ENCODE measurements at regions not wholly inside any gene's neighbourhood (a gene's known extent, or its start where the extent isn't known, plus 50 kb on each side); places are given as distances from the start of the nearest gene placed in this dataset.
"Not testable (repeated sequence)": the region's sequence is repeated elsewhere in the genome, so short reads cannot be mapped to it uniquely, and the experiment has no call there.

DNA sequence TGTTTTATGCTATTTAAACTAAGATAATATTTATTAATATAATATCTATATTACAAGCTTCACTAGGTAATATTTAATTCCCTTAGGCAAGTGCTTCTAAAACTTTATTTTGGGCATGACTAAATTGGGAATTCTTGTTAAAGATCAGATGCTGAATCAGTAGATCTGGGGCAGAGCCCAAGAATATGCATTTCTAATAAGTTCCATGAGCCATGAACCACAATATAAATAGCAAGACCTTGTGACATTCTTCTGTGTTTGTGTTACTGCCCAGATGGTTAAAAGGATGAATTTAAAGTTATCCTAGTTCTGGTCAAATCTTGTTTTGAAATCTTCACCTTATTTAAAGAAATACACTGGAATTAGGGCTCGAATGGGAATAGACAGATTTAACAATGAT is 258.4 kb upstream of the CACNA2D1 start:
- no peak for DNase-seq

- no peak for DNase-seq
Measured at GRCh38 chr7:82700741-82701140, 257.2 kb upstream of the CACNA2D1 start.

- DNase-seq = no peak
Measured at GRCh38 chr7:82699773-82700186, 256.2 kb upstream of the CACNA2D1 start.

DNA sequence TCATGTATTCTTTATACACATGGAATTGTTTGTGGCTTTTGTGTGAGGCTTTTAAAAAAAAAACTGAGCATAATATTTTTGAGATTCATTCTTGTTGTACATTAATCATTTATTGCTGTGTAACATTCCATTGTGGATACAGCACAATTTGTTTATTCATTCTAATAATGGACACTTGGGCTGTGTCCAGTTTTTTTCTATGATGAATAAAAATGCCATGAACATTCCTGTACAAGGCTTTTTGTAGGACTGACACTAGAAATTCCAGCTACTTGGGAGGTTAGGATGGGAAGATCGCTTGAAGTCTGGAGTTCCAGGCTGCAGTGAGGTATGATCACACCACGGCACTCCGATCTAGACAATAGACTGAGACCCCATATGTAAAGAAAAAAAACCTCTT is 254.3 kb upstream of the CACNA2D1 start:
- no peak for DNase-seq

- no peak for DNase-seq
Measured at GRCh38 chr7:82696631-82697030, 253.1 kb upstream of the CACNA2D1 start.

GRCh38 chr7:82694022-82694421 is 250.4 kb upstream of the CACNA2D1 start:
- no peak for DNase-seq

- DNase-seq = no peak
Measured at GRCh38 chr7:82690929-82691328, 247.4 kb upstream of the CACNA2D1 start.

GRCh38 chr7:82685214-82685613 is 241.6 kb upstream of the CACNA2D1 start:
- DNase-seq = no peak

DNA sequence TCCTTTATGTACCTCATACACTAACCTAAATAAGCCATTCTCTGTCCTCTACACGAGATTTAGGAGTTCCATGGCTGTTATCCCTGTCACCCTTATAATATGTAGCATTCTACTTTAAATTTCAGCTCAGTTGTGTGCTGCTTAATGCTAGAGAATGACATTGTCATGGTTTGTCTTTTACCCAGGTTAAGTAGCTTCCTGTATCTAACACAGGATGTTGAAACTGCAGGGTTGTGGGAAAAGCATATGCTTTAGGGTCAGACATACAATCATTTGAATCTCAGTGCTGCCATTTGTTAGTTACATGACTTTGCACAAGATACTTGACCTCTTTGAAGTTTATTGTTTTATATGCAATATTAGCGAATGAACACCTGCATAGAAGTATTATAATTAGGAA is 235.1 kb upstream of the CACNA2D1 start:
- no peak for DNase-seq

DNA sequence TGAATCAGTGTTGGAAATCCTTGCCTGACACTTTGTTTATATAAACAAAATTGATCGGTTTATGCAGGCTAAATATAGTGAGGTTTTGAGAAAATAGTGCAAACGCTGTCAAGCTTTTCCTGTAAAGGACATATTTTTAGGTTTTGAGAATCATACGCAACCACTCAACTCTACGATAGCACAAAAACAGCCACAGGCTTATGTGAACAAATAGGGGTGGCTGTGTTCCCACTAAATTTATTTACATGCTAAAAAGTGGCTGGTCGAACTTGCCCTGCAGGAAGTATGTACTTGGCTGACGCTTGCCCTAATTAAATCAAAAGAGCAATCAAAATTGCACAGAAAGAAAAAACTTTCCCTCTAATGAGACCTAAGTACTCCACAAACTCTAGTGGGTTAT is 234.7 kb upstream of the CACNA2D1 start:
- DNase-seq = no peak

GRCh38 chr7:82677493-82677892 is 233.9 kb upstream of the CACNA2D1 start:
- no peak for DNase-seq

DNA sequence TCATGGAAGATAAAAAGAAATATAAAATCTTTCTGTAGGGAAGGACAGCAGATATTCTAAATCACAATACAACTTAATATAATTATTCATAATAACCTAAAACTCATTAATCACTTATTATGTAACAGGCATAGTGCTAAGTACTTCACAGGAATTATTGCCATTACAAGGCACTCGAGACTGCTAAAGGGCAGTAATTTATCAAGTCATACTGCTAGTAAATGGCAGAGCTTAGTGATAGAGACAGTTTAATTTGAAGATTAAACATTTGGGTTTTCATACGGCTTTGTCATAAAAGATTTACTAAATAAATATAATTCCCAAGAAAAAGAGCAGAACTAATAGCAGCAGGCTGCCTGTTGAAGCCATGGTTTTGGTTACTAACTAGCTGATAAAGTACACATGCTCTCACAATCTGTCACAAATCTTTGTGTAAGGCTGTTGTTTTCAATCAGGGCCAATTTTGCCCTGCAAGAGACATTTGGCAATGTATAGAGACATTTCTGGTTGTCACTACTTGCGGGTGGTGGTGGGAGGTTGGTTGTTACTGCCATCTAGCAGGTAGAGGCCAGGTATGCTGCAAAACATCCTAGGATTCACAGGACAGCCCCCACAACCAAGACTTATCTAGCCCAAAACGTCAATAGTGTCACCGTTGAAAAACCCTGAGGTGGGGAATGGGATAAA is 233.3 kb upstream of the CACNA2D1 start:
- DNase-seq = no peak

DNA sequence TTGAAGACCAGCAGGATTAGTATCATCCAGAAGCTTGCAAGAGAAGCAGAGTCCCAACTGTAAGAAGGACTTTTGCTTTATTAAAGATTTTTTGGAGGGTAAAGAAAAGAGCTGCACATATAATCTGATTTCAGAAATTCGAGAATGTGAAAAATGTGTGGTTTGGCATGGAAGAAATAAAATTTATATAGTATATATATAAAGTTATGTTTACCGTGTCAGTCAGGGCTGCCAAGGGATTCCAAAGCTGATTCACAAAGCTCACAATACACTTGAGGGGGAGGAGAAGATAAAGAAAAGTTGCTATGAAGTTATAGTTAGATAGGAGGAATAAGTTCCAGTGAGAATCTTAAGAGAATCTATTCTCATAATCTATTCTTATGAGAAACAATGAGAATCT is 231.8 kb upstream of the CACNA2D1 start:
- no peak for DNase-seq

DNA sequence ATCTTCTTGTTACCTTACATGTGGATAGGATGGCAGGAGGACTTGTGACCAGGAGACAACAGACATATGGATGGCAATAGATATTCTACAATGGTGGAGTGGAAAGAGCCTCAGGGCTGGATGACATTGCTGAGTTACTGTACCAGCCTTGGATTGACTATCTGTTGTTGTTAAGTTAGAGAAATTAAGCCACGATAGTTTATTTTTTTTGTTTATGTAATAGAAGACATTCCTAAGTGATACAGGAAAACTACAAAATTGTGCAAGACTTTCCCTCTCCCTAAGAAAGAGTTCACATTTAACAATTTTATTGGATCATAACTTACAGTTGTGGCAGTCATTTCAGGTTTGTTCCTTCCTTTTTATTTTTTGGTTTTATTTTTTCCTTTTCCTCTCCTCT is 230.7 kb upstream of the CACNA2D1 start:
- no peak for DNase-seq

GRCh38 chr7:82672078-82672477 is 228.5 kb upstream of the CACNA2D1 start:
- no peak for DNase-seq

DNA sequence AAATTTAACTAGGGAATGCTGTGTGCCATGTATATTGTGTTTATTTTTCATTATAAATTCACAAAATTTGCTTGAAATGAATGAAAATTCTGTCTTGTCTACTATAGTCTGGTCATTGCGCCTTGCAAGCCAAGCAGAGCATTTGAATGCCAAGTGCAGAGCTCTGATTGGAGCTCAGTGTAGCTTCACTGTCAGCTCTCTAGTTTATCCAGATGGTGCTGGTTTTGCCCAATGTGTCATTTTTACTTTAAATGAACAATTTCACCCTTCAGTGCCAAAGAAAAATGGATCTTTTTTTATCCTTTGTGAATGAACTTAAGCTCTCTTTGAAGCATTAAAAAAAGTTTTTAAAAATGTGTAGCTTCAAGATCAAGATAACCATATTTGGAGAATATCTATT is 225.6 kb upstream of the CACNA2D1 start:
- DNase-seq = no peak

- DNase-seq = no peak
Measured at GRCh38 chr7:82668676-82669075, 225.1 kb upstream of the CACNA2D1 start.

GRCh38 chr7:82665966-82666507 is 222.5 kb upstream of the CACNA2D1 start:
- no peak for DNase-seq

DNA sequence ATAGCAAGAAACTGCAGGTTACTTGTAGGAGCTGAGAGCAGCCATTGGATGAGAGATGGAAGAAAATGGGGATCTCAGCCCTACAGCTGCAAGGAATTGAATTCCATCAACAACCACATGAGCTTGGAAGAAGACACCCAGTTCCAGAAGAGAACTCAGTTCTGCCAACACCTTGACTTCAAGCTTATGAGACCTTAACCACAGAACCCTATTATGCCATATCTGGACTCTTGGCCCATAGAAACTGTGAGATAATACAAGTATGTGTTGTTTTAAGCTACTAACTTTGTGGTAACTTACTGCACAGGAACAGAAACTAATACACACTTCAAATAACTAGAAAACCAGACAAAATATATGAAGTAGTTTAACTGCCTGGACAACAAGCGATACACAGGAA is 212.4 kb upstream of the CACNA2D1 start:
- no peak for DNase-seq

- DNase-seq = not testable (repeated sequence)
Measured at GRCh38 chr7:82650095-82650494, 206.5 kb upstream of the CACNA2D1 start.

GRCh38 chr7:82633592-82633991 is 190.0 kb upstream of the CACNA2D1 start:
- DNase-seq = no peak

- no peak for DNase-seq
Measured at GRCh38 chr7:82631998-82632397, 188.4 kb upstream of the CACNA2D1 start.

- DNase-seq = no peak
Measured at GRCh38 chr7:82629583-82629982, 186.0 kb upstream of the CACNA2D1 start.

DNA sequence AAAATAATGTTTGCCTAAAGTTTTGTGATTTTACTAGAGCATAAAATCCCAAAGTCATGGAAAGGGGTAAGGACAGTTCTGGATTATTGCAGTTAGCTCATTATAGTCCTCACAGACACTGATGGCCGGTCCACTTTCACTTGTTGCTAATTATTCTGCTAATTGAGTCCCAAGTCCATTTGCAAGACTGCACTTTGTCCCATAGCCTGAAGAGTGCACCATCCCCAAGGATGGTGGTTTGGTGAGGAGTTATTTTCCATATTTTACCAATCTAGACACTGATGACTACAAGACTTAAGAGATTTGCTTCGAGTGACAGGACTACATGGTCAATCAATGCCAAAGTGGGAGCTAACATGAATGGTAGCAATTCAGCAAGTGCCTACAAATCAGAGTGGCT is 181.8 kb upstream of the CACNA2D1 start:
- DNase-seq = no peak

DNA sequence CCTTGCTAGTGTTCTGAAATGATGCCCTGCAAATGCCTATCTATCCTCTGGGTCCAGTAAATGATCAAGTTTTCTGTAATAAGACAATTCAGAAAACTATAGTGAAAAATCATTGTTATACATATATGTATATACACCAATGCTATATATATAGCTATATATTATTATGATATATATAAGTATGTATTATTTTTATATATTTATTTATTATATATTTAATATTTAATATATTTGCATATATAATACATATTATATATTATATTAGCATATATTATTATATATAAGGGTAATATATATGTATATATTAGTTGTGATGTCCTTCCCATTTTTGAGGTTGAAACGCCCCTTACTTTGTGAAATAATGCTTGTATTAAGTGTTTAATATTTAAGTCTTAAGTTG is 181.4 kb upstream of the CACNA2D1 start:
- no peak for DNase-seq
